ENCODE measurements at regions not wholly inside any gene's neighbourhood (a gene's known extent, or its start where the extent isn't known, plus 50 kb on each side); places are given as distances from the start of the nearest gene placed in this dataset.

GRCh38 chr1:227415115-227415790, 97.0 kb upstream of the CDC42BPA start:
- H3K27ac ChIP-seq (ENCODE audit: extremely low read depth, low read depth, low read length), result no peak overlapping the region
- ChIA-PET POLR2A (no interaction called here), CTCF (interaction anchor here (0.6 kb wide), 1 partner anchor 871 kb away, joined by 4 read pairs; no protein-coding TSS in a partner anchor)
- TF ChIP-seq CTCF (tag by site-specific recombination; IDR thresholded peaks at IDR 0.05) (no peak), ZNF26 (tag by site-specific recombination; IDR thresholded peaks at IDR 0.05) (no peak), ZNF521 (tag by site-specific recombination; IDR thresholded peaks at IDR 0.05) (no peak), ZNF670 (tag by site-specific recombination; IDR thresholded peaks at IDR 0.05; ENCODE audit: low read depth) (no peak), ZNF223 (tag by site-specific recombination; IDR thresholded peaks at IDR 0.05) (no peak), ZSCAN5A (tag by site-specific recombination; IDR thresholded peaks at IDR 0.05) (no peak), REST (tag by site-specific recombination; IDR thresholded peaks at IDR 0.05) (no peak), ZNF335 (tag by site-specific recombination; conservative IDR thresholded peaks at IDR 0.05) (no peak), ZNF624 (tag by site-specific recombination; IDR thresholded peaks at IDR 0.05) (no peak), ZNF580 (tag by site-specific recombination; IDR thresholded peaks at IDR 0.05) (no peak), ZNF302 (tag by site-specific recombination; IDR thresholded peaks at IDR 0.05; ENCODE audit: low read depth) (no peak), ZFP69B (tag by site-specific recombination; IDR thresholded peaks at IDR 0.05) (no peak), MYNN (tag by site-specific recombination; IDR thresholded peaks at IDR 0.05; ENCODE audit: borderline replicate concordance) (no peak)
- no peak overlapping the region for H3K4me3 ChIP-seq (ENCODE audit: low read depth, low read length)
- H3K4me1 ChIP-seq (ENCODE audit: control insufficient read depth, insufficient read depth, low read length), result no peaks in the 10 kb centered on the region
- no peaks in the 10 kb centered on the region for H3K36me3 ChIP-seq (ENCODE audit: control insufficient read depth in 2 of 2, insufficient read depth in 1 of 2, low read length in 2 of 2)
- H3K9me3 ChIP-seq (ENCODE audit: control insufficient read depth, insufficient read depth, low read depth, low read length), result no peaks in the 10 kb centered on the region

GRCh38 chr1:227411066-227411465, 92.8 kb upstream of the CDC42BPA start:
- CTCF ChIA-PET, result interaction anchor here (0.7 kb wide), 1 partner anchor 70 kb away, joined by 6 read pairs; no protein-coding TSS in a partner anchor
- no peaks in the 10 kb centered on the region for H3K4me1 ChIP-seq (ENCODE audit: control insufficient read depth, insufficient read depth, low read length)
- no peaks in the 10 kb centered on the region for H3K9me3 ChIP-seq (ENCODE audit: control insufficient read depth, insufficient read depth, low read depth, low read length)
- no peak overlapping the region for H3K4me3 ChIP-seq (ENCODE audit: low read depth, low read length)
- no peak overlapping the region for H3K27ac ChIP-seq (ENCODE audit: extremely low read depth, low read depth, low read length)
- H3K36me3 ChIP-seq (ENCODE audit: control insufficient read depth in 2 of 2, insufficient read depth in 1 of 2, low read length in 2 of 2), result no peaks in the 10 kb centered on the region
- POLR2A ChIA-PET, result no interaction called here
- no peak for TF ChIP-seq ZNF366 (tag by site-specific recombination; conservative IDR thresholded peaks at IDR 0.05)
- TF ChIP-seq ZNF292 (tag by site-specific recombination; IDR thresholded peaks at IDR 0.05; ENCODE audit: borderline replicate concordance, low read depth), result no peak
- no peak for TF ChIP-seq ZNF169 (tag by site-specific recombination; IDR thresholded peaks at IDR 0.05)
- no peak for TF ChIP-seq ZFP37 (tag by site-specific recombination; IDR thresholded peaks at IDR 0.05)
- TF ChIP-seq ZBTB10 (tag by site-specific recombination; IDR thresholded peaks at IDR 0.05), result no peak
- TF ChIP-seq ZNF140 (tag by site-specific recombination; IDR thresholded peaks at IDR 0.05), result no peak
- no peak for TF ChIP-seq ZNF791 (tag by site-specific recombination; IDR thresholded peaks at IDR 0.05)
- TF ChIP-seq HIC1 (tag by site-specific recombination; IDR thresholded peaks at IDR 0.05), result no peak
